Activated naive CD4-positive, alpha-beta T cell treated with anti-CD3 and anti-CD28 coated beads, Interleukin-2, amount 50 U/mL, for 72 hours (primary cell): ENCODE measurements at regions not wholly inside any gene's neighbourhood (a gene's known extent, or its start where the extent isn't known, plus 50 kb on each side); places are given as distances from the start of the nearest gene placed in this dataset.

Experiments
- ATAC-seq, 2 donors: fragments of 150-1000 bp; cut with Tn5 transposase; 2 replicates each; pipeline ENCODE4 v1.10.0; 2021; ENCODE audit warnings: mild to moderate bottlenecking in 2 of 2, moderate library complexity in 2 of 2
- DNase-seq, 2 donors: peaks; one replicate each; pipeline ENCODE4 v3.0.0; 2021 to 2022; ENCODE audit warnings: low spot score in 2 of 2
- H3K27ac Mint-ChIP-seq, 2 donors: one replicate each; pipeline ENCODE4 v1.8.0; 2022; ENCODE audit warnings: mild to moderate bottlenecking in 2 of 2, mixed read lengths in 2 of 2
- H3K36me3 Mint-ChIP-seq, 2 donors: one replicate each; pipeline ENCODE4 v1.8.0; 2022; ENCODE audit warnings: mixed read lengths in 2 of 2
- H3K9me3 Mint-ChIP-seq, 2 donors: one replicate each; pipeline ENCODE4 v1.8.0; 2022; ENCODE audit warnings: mixed read lengths in 2 of 2

GRCh38 chr6:166752928-166753721, 126.1 kb upstream of the RPS6KA2 start:
- Mint-ChIP-seq H3K36me3 (no peaks in the 10 kb centered on the region), H3K9me3 (no peaks in the 10 kb centered on the region), H3K27ac (no peak overlapping the region)
- ATAC-seq = no peak
- DNase-seq = no peak

GRCh38 chr6:166752097-166752496, 125.0 kb upstream of the RPS6KA2 start:
- Mint-ChIP-seq H3K9me3 (no peaks in the 10 kb centered on the region), H3K36me3 (no peaks in the 10 kb centered on the region), H3K27ac (no peak overlapping the region)
- DNase-seq (no peak), ATAC-seq (no peak)

- Mint-ChIP-seq H3K9me3 (no peaks in the 10 kb centered on the region), H3K27ac (no peak overlapping the region), H3K36me3 (no peaks in the 10 kb centered on the region)
- DNase-seq = no peak
- peak in 1 of 2 donors; percentile 74 for ATAC-seq
Observed at GRCh38 chr6:166751051-166751595, 124.1 kb upstream of the RPS6KA2 start.

- H3K9me3 Mint-ChIP-seq = no peaks in the 10 kb centered on the region
- peak overlapping the region in 1 of 2 donors; percentile 72 for H3K27ac Mint-ChIP-seq
- DNase-seq (no peak), ATAC-seq (peak in 1 of 2 donors; percentile 51)
- H3K36me3 Mint-ChIP-seq = no peaks in the 10 kb centered on the region
Observed at GRCh38 chr6:166750108-166750793, 123.2 kb upstream of the RPS6KA2 start.

GRCh38 chr6:166749666-166750065, 122.6 kb upstream of the RPS6KA2 start:
- H3K36me3 Mint-ChIP-seq = no peaks in the 10 kb centered on the region
- ATAC-seq = no peak
- no peak for DNase-seq
- no peak overlapping the region for H3K27ac Mint-ChIP-seq
- no peaks in the 10 kb centered on the region for H3K9me3 Mint-ChIP-seq

- H3K9me3 Mint-ChIP-seq = no peaks in the 10 kb centered on the region
- no peak for DNase-seq
- no peaks in the 10 kb centered on the region for H3K36me3 Mint-ChIP-seq
- peak in 1 of 2 donors; percentile 32 for ATAC-seq
- no peak overlapping the region for H3K27ac Mint-ChIP-seq
Observed at GRCh38 chr6:166747644-166748595, 120.9 kb upstream of the RPS6KA2 start.

- ATAC-seq = no peak
- Mint-ChIP-seq H3K27ac (no peak overlapping the region), H3K36me3 (no peaks in the 10 kb centered on the region), H3K9me3 (no peaks in the 10 kb centered on the region)
- DNase-seq = no peak
Observed at GRCh38 chr6:166745801-166746668, 119.0 kb upstream of the RPS6KA2 start.

GRCh38 chr6:166744223-166745134, 117.4 kb upstream of the RPS6KA2 start:
- DNase-seq = no peak
- no peak overlapping the region for H3K27ac Mint-ChIP-seq
- ATAC-seq = no peak
- H3K9me3 Mint-ChIP-seq = no peaks in the 10 kb centered on the region
- H3K36me3 Mint-ChIP-seq = no peaks in the 10 kb centered on the region

GRCh38 chr6:166743406-166744222, 116.6 kb upstream of the RPS6KA2 start:
- Mint-ChIP-seq H3K27ac (no peak overlapping the region), H3K36me3 (no peaks in the 10 kb centered on the region), H3K9me3 (no peaks in the 10 kb centered on the region)
- DNase-seq (no peak), ATAC-seq (no peak)

- ATAC-seq (no peak), DNase-seq (no peak)
- no peak overlapping the region for H3K27ac Mint-ChIP-seq
Observed at GRCh38 chr6:166742981-166743380, 115.9 kb upstream of the RPS6KA2 start.

GRCh38 chr6:166739976-166740318, 112.9 kb upstream of the RPS6KA2 start:
- no peak overlapping the region for H3K27ac Mint-ChIP-seq
- H3K36me3 Mint-ChIP-seq = no peaks in the 10 kb centered on the region
- peak in 1 of 2 donors; percentile 73 for ATAC-seq
- H3K9me3 Mint-ChIP-seq = no peaks in the 10 kb centered on the region
- no peak for DNase-seq

More at GRCh38 chr6:166742981-166743380, 115.9 kb upstream of the RPS6KA2 start:
- no peaks in the 10 kb centered on the region for H3K9me3 Mint-ChIP-seq
- no peaks in the 10 kb centered on the region for H3K36me3 Mint-ChIP-seq

- Mint-ChIP-seq H3K36me3 (no peaks in the 10 kb centered on the region), H3K9me3 (no peaks in the 10 kb centered on the region), H3K27ac (no peak overlapping the region)
- DNase-seq = no peak
- ATAC-seq = no peak
Observed at GRCh38 chr6:166739117-166739975, 112.3 kb upstream of the RPS6KA2 start.

GRCh38 chr6:166738386-166739116, 111.5 kb upstream of the RPS6KA2 start:
- no peak for ATAC-seq
- DNase-seq = no peak

More at GRCh38 chr6:166738386-166739116, 111.5 kb upstream of the RPS6KA2 start:
- no peak overlapping the region for H3K27ac Mint-ChIP-seq
- H3K36me3 Mint-ChIP-seq = no peaks in the 10 kb centered on the region
- no peaks in the 10 kb centered on the region for H3K9me3 Mint-ChIP-seq
